KOPT-K1 (cell line): ENCODE measurements at regions not wholly inside any gene's neighbourhood (a gene's known extent, or its start where the extent isn't known, plus 50 kb on each side); places are given as distances from the start of the nearest gene placed in this dataset.
"Not testable (repeated sequence)": the region's sequence is repeated elsewhere in the genome, so short reads cannot be mapped to it uniquely, and the experiment has no call there.

ENCODE experiments used
- H3K27ac ChIP-seq: fragments of 200-600 bp; sonication (generic); 2 replicates; pipeline ENCODE4 v1.5.1; 2016; ENCODE audit warnings: antibody characterized with exemption, mild to moderate bottlenecking, low read depth, low read length; ENCODE audit not compliant: poor library complexity, severe bottlenecking
- H3K36me3 ChIP-seq: fragments of 200-600 bp; sonication (generic); 2 replicates; pipeline ENCODE4 v1.5.1; 2017; ENCODE audit warnings: antibody characterized with exemption, mild to moderate bottlenecking, low read length, moderate library complexity; ENCODE audit not compliant: insufficient read depth
- H3K9me3 ChIP-seq: fragments of 200-600 bp; sonication (generic); 2 replicates; pipeline ENCODE4 v1.5.1; 2017; ENCODE audit warnings: antibody characterized with exemption, low read length, mild to moderate bottlenecking; ENCODE audit not compliant: insufficient read depth, poor library complexity, severe bottlenecking

DNA sequence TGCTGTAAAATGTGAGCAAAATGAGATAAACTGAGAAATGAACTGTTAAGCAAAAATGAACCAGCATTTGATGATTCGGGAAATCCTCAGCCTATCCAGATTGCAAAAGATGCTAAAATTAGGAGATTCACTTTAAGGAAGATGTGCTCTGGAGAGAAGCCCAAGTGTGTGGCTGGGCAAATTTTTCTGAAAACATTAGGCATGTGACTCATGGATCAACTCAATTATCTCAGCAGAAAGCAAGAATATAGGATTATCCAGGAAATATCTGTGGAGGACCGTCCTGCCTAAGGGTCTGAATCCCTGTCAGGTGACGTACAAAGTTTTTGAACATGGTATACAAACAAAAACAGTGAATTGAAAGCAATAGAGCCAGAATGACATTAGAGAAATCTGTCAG is 1268.3 kb upstream of the TMEFF2 start:
- Histone ChIP-seq H3K36me3 (no peaks in the 10 kb centered on the region), H3K9me3 (no peaks in the 10 kb centered on the region), H3K27ac (no peak overlapping the region)

DNA sequence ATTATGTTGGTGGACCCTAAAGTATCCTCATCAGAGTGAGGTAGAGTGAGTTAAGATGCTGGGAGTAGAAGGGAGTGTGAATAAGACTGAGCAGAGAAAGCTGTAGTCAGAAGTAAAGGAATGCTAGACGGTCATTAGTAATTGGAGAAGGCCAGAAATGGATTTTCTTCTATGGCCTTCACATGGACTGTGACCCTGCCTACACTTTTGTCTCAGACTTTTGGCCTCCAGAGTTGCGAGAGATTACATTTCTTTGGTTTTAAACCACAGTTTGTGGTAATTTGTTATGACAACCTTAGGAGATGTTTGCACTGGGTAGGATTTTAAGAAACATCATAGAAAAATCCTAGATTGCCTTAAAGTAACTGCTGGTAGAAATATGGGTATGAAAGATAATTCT is 1267.7 kb upstream of the TMEFF2 start:
- Histone ChIP-seq H3K27ac (no peak overlapping the region), H3K36me3 (no peaks in the 10 kb centered on the region), H3K9me3 (no peaks in the 10 kb centered on the region)

GRCh38 chr2:193461431-193461934 is 1266.8 kb upstream of the TMEFF2 start:
- Histone ChIP-seq H3K36me3 (no peaks in the 10 kb centered on the region), H3K9me3 (no peaks in the 10 kb centered on the region), H3K27ac (no peak overlapping the region)

DNA sequence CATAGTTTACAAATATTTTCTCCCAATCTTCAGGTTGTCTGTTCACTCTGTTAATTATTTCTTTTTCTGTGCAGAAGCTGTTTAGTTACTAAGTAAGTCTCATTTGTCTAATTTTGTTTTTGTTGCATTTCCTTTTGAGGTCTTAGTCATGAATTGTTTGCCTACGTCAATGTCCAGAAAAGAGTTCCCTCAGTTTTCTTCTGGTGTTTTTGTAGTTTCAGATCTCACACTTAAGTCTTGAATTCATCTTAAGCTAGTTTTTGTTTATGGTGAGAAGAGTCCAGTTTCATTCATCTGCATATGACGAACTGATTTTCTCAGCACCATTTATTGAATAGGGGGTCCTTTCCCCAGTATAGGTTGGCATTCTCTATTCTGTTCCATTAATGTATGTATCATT is 1252.2 kb upstream of the TMEFF2 start:
- no peaks in the 10 kb centered on the region for H3K36me3 ChIP-seq
- H3K27ac ChIP-seq = no peak overlapping the region
- H3K9me3 ChIP-seq = no peaks in the 10 kb centered on the region

DNA sequence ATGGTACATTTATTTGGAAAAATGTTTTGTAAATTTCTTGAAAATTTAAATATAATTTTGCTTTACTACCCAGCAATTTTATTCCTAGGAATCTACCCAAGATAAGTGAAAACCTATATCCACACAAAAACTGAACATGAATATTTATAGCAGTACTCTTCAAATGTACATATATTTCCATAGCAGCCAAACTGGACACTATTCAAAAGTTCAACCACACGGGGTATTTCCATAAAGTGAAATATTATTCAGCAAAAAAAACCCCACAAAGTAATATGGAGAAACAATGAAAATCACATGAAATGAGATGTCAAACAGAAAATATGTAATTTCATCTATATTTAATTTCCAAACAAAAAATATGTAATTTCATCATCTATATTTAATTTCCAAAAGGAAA is 1247.6 kb upstream of the TMEFF2 start:
- Histone ChIP-seq H3K27ac (no peak overlapping the region), H3K36me3 (no peaks in the 10 kb centered on the region), H3K9me3 (no peaks in the 10 kb centered on the region)

DNA sequence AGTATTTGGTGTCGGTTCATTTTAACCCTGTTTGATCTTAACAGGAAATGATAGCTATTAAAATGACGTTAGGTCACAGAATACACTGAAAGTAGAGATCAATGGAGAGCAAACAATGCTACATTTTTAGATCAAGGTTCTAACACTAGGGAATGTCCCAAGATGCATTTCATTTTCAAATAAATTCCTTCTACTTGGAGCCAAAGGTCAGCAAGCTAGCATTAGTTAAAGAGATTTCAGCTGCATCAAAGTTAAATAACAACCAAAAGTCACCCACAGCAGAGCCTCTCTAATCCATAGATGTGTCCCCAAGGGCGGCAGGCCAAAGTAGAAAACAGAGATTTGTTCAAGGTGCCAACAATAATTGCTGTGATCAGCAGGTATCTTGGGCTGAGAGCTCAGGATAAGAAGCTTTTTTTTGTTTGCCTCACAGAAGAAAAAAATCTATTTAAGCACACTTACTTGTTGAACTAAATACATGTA is 1233.6 kb upstream of the TMEFF2 start:
- Histone ChIP-seq H3K36me3 (no peaks in the 10 kb centered on the region), H3K27ac (no peak overlapping the region), H3K9me3 (no peaks in the 10 kb centered on the region)

DNA sequence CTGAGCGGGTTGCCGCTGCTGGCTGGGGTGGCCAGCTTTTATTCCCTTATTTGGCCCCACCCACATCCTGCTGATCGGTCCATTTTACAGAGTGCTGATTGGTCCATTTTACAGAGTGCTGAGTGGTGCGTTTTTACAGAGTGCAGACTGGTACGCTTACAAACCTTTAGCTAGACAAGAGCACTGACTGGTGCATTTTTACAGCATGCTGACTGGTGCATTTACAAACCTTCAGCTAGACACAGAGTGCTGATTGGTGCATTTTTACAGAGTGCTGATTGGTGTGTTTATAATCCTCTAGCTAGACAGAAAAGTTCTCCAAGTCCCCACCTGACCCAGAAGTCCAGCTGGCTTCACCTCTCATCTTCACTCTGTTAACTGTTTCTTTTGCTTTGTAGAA is 1217.6 kb upstream of the TMEFF2 start:
- H3K36me3 ChIP-seq, H3K9me3 ChIP-seq: not testable (repeated sequence)

GRCh38 chr2:193409951-193410350 is 1215.2 kb upstream of the TMEFF2 start:
- Histone ChIP-seq H3K36me3 (no peaks in the 10 kb centered on the region), H3K9me3 (no peaks in the 10 kb centered on the region)

More for the DNA sequence above, 1217.6 kb upstream of the TMEFF2 start:
- H3K27ac ChIP-seq = not testable (repeated sequence)

DNA sequence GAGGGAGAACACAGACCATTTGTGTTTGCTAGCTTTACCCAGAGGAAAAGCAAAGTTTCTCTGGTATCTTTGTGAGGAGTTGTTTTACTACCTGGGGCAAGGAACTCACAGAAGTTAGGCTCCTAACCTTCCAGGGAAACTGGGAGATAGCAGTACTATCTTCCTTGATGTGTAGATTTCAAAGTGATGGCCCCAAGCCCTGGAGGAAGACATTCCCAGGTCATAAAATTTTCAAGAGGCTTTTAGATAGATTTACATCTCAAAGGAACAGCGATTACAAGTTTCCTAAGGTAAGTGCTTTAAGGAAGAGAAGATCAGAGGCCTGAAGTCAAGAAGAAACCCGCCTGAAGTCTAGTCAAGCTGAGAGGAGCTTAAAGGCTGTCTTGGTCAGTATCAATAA is 1187.8 kb upstream of the TMEFF2 start:
- no peaks in the 10 kb centered on the region for H3K36me3 ChIP-seq
- no peak overlapping the region for H3K27ac ChIP-seq
- H3K9me3 ChIP-seq = no peaks in the 10 kb centered on the region

More at GRCh38 chr2:193409951-193410350, 1215.2 kb upstream of the TMEFF2 start:
- no peak overlapping the region for H3K27ac ChIP-seq

- Histone ChIP-seq H3K27ac (no peak overlapping the region), H3K9me3 (no peaks in the 10 kb centered on the region), H3K36me3 (no peaks in the 10 kb centered on the region)
These were observed 1183.1 kb upstream of the TMEFF2 start for GRCh38 chr2:193377789-193378188.

DNA sequence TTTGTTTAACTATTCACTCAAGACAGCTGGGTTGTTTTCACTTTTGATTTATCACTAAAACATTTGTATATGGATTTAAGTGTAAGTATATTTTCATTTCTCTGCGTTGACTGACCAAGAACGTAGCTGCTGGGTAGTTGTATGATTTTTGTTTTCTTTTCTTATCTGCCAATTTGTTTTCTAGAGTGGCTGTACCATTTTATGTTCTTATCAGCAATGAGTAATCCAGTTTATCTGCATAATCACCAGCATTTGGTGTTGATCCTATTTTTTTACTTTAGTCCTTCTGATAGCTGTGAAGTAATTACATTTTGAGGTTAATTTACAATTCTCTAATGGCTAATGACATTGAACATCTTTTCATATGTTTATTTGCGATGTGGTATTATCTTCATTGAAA is 1178.4 kb upstream of the TMEFF2 start:
- H3K27ac ChIP-seq = no peak overlapping the region

GRCh38 chr2:193371200-193371599 is 1176.5 kb upstream of the TMEFF2 start:
- no peaks in the 10 kb centered on the region for H3K36me3 ChIP-seq
- no peak overlapping the region for H3K27ac ChIP-seq
- no peaks in the 10 kb centered on the region for H3K9me3 ChIP-seq

More for the DNA sequence above, 1178.4 kb upstream of the TMEFF2 start:
- no peaks in the 10 kb centered on the region for H3K36me3 ChIP-seq
- H3K9me3 ChIP-seq = no peaks in the 10 kb centered on the region

GRCh38 chr2:193368615-193369014 is 1173.9 kb upstream of the TMEFF2 start:
- Histone ChIP-seq H3K36me3 (no peaks in the 10 kb centered on the region), H3K27ac (no peak overlapping the region), H3K9me3 (no peaks in the 10 kb centered on the region)

DNA sequence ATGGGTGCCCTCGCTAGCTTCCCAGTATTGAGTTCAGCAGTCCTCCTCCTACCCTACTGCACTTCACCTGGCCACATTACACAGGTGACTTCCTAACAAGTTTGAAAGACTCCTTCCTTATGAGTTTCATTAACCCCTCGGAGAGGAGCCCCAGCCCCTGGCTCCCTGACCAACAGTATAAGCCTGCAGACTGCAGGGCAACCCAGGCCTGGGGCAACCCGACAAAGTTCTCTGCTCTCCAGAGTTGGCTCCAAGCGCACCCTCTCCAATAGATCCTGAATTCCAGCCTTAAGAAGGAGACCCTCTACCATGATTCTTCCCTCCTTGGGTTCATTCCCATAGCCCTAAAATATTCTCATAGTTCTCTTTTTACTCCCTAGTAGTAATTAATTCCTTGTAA is 1162.8 kb upstream of the TMEFF2 start:
- H3K9me3 ChIP-seq = no peaks in the 10 kb centered on the region
- H3K36me3 ChIP-seq = no peaks in the 10 kb centered on the region
- no peak overlapping the region for H3K27ac ChIP-seq

DNA sequence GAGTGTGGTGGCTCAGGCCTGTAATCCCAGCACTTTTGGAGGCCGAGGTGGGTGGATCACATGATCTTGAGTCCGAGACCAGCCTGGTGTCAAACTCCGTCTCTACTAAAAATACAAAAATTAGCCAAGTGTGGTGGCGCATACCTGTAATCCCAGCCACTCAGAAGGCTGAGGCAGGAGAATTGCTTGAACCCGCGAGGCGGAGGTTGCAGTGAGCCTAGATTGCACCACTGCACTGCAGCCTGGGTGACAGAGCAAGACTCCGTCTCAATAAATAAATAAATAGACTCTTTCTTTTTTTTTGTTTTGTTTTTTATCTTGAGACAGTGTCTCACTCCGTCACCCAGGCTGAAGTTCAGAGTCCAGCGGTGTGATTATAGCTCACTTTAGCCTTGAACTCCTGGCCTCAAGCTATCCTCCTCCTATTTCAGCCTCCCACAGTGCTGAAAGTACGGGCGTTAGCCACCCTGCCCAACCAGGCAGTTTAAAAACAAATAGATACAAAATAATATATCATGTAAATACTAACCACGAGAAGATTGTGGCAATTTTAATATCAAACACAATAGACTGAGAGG is 1158.0 kb upstream of the TMEFF2 start:
- not testable (repeated sequence) for H3K27ac ChIP-seq, H3K36me3 ChIP-seq, H3K9me3 ChIP-seq

GRCh38 chr2:193350509-193350908 is 1155.8 kb upstream of the TMEFF2 start:
- Histone ChIP-seq H3K36me3 (no peaks in the 10 kb centered on the region), H3K9me3 (no peaks in the 10 kb centered on the region), H3K27ac (no peak overlapping the region)
